ENCODE measurements at regions not wholly inside any gene's neighbourhood (a gene's known extent, or its start where the extent isn't known, plus 50 kb on each side); places are given as distances from the start of the nearest gene placed in this dataset.
A peak's percentile ranks its signal among the peaks of the same experiment; 100 is the strongest.

DNA sequence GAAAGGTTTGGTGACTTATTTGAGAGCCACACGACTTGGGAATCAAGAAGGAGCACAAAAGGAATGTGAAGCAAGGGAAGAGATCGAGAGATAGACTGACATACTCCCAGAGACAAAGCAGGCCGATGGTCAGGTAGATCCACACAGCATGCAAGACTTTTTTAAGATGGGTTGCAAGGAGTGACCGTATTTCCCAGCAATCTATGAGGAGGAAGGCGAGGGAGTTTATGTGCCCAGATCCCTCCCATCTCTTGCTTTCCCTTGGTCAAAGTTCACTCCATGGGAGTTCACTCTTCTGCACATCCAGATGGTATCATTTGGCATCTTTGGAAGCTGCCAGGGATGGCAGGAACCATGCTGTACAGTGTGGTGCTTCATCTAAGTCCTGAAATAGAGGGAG lies 148.9 kb downstream of the RMI1 start:
- DNase-seq, result no peak

DNA sequence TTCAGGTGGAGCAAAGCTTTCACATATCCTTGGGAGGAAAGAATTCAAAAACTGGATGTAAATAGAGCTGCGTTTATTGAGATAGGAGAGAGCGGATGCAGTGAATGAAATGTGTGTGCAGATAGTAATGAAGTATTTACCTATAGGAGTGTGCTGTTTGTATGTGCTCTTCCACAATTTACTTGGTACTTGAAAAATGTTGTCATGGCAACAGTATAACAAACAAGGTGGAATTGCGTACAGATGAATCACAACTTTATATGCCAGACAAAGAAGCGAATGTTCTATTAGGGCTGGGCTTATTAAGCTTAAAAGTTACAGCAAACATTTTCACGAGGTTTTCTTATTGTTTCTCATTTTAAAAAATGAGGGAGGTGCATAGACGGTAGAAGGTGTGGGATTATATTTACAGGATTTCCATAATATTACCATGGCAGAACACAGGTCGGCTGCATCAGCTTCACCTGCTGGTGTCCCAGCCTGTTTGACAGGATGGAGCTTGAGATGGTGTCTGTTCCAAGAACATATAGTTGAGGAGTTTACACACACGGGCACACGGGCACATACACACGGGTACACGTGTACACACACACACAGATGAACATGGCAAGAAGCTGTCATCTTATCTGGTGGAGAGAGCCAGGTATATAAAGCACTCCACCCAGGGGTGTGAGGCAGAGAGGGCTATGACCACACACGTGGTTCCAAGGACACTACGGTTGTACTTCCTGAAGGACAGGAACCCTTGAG lies 155.7 kb downstream of the RMI1 start:
- peak; percentile 57 for DNase-seq

DNA sequence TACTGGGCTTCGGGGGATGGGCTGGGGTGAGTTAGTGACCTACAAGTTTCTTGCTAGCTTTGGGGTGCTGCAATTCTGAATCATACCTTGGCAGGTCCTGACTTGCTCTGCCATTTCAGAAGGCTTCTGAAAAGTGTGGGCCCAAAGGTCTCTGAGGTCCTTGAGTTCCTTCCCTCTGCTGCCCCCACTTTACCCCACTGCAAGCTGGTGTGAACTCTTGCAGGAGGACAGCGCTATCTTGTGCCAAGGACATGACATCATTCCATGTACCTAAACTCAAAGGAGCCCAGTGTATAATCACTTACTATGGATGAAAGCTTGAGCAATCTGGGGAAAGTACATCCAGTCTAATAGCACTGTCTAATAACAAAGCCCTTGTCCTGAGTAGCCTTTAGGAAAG lies 157.4 kb downstream of the RMI1 start:
- no peak for DNase-seq

DNA sequence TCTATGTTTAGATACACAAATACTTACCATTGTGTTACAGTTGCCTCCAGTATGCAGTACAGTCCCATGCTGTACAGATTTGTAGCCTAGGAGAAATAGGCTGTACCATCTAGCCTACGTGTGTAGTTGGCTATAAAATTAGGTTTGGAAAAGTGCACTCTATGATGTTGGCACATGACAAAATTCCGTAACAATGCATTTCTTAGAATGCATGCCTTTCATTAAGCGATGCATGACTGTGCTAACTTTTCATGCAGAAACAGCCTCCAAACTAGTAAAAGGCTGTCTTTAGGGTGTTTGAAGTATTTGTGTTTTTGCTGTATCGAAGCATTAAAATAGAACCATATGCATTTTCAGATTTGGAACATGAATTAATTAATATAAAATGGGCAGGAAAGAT lies 157.9 kb downstream of the RMI1 start:
- DNase-seq, result no peak

DNA sequence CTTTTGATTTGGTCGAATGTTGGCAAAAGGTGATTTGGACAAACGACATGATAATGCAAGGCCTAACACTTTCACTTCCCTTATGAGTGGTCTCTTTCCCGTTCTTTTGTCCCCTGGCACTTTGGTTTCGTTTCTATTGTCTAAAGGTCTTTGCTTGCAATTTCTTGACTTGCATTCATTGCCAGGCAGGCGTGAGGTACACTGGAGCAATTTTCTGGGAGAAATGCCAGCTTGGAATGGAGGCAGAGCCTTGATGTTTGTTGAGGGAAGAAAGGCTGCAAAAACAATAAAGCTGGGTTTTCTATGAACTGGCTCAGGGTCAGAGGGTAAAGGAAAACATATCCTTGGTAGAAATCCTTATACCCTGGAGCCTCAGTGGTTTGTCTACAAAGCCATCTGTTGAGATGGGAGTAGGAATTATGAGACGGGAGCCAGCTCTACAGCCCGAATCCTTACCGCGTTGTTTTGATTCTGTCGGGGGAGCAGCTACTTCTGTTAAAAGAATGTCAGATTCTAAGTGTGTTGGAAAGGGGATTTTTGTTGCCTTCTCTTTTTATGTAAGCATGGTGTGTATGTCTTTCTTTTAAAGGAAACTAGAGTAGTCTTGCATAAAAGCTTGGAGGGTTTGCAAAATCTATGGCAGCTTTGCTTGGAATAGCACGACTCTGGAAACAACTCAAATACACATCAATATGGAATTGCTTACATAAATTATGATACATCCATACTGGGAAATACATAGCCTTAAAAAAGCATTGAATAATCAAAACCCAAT lies 158.9 kb downstream of the RMI1 start:
- peak; percentile 73 for DNase-seq

DNA sequence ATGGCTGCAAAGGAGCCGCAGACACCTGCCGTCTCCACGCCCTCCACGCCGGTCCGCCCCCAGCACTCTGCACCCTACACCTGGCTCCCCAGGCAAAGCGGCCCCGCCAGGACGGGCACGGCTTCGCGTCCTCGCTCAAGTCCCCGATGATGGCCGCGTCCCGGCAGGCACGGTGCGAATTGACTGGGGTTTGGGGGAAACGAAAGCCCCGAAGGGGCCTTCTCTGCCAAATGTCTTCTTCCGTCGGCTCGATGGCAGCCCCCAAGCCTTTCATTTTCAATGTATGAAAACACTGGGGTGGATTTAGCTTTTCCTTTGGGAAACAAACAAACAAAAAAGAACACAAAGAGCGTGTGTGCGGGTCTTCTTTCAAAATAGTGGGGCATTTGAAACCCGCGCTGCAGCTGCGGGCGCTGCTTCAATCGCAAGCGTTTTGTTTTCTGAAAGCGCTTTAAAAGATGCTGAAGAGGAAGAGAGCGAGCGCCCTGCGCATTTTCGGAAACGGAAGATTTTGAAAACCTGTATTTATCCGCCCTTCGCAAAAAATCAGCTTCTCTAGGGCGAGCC lies 160.0 kb downstream of the RMI1 start:
- peak; percentile 75 for DNase-seq

DNA sequence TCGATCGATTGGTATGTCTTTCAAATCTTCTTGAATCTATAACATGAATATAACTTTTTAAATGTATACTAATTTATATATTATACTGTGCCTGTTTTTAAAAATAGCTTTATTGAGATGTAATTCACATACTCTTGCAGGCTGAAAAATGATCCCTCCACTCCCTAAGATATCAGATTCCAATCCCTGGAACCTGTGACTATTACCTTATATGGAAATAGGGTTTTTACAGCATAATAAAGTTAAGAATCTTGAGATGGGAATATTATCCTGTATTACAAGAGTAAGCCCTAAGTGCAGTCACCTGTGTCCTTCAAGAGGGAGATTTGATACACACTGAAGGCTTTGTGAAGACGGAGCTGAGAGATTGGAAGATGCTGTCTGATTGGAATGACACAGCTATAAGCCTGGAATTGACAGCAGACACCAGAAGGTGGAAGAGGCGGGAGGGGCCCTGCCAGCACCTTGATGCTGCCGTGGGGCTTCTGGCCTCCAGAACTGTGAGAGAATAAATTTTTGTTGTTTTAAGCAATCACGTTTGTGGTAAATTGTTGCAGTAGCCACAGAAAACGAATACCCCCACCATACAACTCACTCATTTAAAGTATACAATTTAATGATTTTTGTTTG lies 161.3 kb downstream of the RMI1 start:
- no peak for DNase-seq

DNA sequence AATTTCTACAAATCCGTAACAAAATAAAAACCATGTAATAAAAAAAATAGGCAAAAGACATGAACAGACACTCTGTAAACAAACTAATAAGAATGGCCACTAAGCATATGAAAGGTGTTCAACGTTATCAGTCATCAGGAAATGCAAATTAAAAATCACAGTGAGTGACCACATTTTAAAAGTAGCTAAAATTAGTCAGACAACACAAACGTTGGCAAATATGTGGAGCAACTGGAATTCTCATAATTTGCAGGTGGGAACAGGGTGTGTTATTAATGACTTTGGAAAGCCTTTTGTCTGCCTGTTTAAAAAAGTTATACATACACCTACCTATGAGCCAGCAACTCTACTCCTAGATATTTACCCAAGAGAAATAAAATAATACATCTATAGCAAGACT lies 164.4 kb downstream of the RMI1 start:
- DNase-seq, result no peak

DNA sequence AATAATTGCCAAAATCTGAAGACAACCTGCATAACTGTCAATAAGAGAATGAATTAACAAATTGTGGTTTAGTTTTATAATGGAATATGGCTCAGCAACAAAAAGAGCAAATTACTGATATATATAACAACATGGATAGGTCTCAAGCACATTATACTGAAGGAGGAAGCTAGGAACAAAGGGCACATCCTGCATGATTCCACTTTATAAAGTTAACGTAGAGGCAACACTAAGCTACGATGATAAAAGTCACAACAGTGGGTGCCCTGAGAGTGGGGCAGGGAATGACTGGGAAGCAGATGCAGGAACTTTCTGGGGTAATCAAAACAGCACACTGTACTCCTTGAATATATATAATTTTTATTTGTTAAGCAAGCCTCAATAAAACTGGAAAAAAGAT lies 165.2 kb downstream of the RMI1 start:
- no peak for DNase-seq

DNA sequence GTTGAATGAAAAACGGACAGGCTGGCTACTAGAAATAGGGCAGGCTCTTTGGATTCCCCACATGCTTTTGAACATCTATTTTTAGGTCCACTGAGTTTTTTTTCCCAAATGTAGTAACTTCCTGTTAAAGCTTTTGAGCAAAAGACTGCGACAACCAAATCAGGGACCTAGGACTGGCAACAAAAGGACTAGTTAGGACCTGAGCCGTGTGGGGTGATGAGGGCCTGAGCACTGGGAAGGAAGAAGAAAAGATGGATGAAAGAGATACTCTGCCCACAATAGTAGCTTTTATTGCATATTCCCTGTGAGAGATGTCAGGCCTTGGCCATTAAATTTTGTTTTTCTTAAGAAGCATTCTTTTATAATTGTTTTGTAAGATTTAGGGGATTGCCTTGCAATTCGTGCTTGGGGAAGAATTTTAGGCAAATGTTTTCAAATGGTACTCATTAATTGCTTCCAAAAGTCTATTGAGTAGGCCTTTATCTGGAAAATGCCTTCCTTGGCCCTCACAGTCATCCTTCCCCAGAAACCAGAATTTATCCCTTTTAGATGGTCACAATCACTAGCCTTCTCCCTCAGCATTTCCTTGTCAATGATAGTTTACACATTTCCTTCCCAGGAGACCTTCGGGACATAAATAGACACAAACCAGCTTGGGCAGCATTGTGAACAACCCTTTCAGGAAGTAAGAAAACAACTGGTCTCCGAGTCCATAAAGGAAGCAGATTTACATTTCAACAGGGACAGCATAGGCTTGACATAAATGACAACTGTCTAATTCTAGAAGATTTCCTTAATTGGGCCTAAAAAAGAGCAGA lies 166.5 kb downstream of the RMI1 start:
- no peak for DNase-seq

DNA sequence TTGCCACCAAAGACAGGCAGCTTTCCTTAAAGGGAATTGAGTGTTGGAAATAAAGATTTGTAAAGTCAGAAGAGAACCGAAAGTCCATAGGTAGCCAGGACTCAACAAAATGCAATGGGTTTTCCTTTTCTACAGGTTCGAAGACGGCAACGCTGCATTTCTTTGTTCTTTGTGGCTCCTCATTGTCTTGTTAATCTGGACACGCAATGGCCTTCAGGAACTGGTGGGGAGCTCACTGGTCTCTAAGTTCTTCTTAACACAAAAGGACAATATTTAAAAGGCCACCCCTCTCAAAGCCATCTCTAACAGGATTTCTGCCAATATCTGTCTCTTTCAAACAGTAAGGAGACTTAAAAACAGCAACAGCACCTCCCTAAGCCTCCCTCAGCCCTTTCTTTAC lies 170.6 kb downstream of the RMI1 start:
- DNase-seq, result no peak

DNA sequence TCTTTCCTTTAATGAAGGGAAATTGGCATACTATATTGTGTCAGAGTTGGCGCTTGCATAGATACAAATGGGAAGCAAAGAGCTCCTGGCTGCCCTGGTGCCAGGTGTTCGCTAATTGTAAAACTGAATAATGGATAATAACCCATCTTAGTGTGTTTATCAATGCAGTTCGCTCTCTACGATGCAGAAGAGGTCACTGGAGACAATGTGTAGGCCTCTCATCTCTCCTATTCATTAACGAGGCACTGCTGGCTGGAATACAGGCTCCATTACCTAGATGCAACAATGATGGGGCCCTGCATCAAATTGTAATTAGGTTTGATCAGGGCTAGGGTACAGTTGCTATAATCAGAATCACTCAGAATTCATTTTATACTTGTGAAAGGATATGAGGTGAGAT lies 171.0 kb downstream of the RMI1 start:
- peak; percentile 84 for DNase-seq

DNA sequence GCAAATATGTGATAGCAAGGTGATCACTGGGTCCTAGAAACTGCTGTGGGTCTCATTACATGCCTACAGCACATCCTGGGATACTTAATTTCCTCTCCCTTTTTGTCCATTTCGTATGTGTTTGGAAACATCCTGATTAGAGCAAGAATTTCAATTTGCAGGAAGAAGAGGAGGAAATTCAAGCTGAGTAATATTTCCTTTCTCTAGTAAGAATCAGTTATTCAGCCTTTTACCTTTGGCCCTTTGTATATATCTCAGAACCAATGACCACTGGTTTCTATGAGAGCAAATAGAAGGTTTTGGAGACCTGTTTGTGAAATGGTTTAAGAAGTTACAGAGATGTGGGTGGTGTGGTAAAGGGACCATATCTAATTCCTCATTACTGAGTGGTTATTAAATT lies 171.6 kb downstream of the RMI1 start:
- no peak for DNase-seq

DNA sequence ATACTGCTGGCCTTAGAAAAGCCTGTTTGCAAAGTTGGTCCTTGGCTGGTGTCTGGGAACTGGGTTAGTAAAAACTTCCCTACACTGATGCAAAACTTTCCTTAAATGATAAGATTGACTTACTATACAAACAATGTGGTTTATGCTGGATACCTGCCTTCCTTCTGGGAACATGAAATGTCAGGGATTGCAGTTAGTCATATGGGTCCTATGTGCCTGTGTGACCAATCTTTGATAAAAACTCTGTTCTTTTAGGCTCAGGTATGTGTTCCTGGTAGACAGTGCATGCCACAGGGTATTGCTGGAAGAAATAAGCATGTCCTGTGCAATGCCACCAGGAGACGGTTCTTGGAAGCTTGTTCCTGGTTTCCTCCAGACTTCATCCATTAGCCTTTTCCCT lies 173.3 kb downstream of the RMI1 start:
- DNase-seq, result no peak

DNA sequence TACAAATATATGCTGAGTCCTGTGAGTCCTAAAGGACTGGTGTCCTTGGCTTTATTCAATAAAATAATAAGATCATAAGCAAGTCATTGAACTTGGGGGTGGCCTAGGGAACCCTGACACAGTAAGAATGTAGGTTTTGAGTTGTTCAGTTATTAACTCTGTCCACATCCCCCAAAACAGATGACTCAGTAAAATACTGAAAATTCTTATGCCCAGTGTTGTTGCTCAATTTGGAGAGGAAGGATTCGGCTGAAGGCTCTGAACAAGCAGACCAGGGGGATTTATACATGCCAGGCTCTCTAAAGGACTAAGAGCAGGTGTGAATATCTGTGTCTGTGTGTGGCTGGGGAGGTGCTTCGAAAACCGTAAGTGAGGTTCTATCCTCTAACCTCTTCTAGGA lies 173.7 kb downstream of the RMI1 start:
- no peak for DNase-seq

DNA sequence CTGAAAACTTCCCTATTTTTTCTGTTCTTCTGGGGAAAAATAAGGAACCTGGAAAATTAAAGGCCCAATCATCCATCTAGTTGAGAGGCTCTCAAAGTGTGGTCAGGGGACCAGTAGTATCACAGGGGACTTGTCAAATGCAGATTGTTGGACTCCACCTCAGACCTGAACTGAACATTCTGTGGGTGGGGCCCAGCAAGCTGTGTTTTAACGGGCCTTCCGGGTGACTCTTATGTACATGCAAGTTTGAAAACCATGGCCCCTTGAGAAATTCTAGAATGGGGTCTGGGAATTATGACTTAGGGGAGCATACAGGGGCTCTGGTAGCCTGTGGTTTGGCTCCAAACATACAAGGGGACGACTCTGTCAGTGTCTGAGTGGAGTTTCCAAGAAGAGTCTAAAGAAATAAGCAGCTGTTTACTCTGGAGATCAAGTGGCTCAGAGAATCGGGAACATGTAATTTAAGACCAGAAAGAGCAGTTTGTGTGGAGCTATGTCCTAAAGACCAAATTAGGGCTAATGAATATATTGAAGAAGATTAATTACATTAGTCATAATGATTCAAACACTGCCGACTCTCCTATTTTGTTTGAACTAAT lies 177.4 kb downstream of the SLC28A3 start:
- no peak for DNase-seq

DNA sequence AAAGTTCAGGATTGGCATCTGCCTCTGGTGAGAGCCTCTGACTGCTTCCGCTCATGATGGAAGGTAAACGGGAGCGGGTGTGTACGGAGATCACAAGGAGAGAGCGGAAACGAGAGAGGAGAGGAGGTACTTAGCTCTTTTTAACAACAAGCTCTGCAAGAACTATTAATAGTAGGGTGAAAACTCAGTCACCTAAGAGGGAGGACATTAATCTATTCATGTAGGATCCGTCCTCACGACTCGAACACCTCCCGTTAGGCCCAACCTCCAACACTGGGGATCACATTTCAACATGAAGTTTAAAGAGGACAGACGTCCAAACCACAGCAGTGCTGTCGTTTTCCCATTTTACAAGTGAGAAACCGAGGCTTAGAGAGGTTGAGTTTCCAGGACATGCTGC lies 173.7 kb downstream of the SLC28A3 start:
- no peak for DNase-seq

DNA sequence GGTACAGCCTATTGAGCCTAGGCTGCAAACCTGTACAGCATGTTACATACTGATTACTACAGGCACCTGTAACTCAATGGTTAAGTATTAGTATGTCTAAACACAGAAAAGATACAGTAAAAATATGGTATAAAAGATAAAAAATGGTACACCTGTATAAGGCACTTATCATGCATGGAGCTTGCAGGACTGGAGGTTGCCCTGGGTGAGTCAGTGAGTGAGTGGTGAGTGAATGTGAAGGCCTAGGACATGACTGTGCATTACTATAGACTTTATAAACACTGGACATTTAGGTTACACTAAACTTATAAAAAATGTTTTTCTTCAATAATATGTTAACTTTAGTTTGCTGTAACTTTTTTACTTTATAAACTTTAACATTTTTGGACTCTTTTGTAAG lies 171.3 kb downstream of the SLC28A3 start:
- no peak for DNase-seq

DNA sequence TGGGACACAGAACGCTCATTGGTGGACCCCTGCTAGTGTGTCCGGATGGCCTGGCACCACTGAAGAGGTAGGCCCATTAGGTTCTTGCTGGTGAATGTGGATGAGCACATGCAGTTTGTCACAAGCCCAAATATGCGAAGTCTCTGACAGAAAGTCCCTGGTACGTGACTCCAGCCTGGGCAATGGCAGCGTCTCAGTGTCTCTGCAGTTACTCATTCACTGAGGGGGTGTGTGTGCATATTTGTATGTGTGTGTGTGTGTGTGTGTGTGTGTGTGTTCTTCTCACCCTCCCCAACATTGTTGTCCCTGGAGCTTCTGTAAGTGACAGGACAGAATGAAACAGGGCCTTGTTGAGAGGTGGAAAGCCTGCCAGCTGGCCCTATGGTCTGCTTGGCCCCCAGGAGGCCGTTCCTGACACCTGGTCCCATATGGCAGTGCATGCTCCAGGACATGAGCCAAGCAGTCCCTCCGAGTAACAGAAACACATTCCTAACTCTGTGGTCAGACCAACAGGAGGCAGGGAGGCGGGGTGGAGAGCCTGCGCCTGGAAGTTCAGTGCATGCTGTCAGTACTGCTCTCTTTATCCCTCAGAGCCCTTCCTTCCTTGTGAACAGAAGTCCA lies 169.9 kb downstream of the SLC28A3 start:
- DNase-seq, result no peak

DNA sequence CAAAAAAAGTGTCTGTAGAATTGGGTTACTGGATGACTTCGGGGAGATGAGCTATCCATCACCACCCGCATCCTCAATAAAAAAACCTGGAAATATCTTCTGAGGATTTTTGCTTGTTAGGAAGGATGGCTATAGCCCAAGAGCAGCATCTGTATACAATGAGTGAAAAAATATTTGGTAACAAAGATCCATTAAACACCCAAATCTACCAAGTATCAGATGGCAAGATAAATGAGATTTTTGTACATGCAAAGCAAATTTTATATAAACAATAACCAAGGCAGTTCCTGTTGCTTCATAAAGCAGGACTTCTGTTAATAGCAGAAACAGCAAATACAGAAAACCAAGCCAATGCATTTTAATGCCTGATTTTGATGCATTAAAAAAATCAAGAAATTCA lies 166.6 kb downstream of the SLC28A3 start:
- no peak for DNase-seq

DNA sequence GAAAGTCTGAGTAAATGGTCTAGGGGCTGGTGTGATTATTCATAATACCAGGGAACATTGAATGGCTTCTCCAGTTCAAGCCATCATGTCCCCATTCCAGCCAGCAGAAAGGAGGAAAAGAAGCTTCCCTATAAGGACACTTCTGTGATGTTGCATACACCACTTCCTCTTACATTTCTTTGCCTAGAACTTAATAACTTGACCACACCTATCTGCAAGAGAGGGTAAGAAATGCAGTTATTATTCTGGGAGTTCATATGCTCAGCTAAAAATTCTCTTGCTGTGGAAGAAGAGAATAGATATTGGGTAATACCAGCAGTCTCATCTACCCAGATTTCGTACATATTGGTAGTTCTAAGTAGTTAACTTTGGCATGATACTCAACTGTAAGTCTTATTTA lies 166.1 kb downstream of the SLC28A3 start:
- no peak for DNase-seq

DNA sequence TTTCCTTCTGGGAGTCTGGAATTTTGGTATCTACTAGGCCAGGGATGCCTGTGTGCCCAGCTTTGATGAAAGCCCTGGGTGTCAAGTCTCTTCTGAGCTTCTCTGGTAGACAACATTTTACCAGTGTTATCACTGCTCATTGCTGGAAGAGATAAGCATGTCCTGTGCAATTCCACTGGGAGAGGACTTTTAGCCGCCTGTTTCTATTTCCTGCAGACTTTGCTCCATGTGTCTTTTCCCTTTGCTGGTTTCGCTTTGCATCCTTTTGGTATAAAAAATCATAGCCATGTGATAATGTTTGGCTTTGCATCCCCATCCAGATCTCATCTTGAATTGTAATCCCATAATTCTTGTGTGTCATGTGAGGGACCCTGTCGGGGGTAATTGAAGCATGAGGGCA lies 163.2 kb downstream of the SLC28A3 start:
- no peak for DNase-seq
